Common myeloid progenitor, CD34-positive (primary cell): ENCODE measurements at regions not wholly inside any gene's neighbourhood (a gene's known extent, or its start where the extent isn't known, plus 50 kb on each side); places are given as distances from the start of the nearest gene placed in this dataset.

Experiments used
- CTCF ChIA-PET: fragments of 350-600 bp; sonication (Branson Sonifier 250); formaldehyde crosslinking; loops from one replicate; lab custom pipeline; 2021; ENCODE audit warnings: antibody characterized with exemption; lab: Charles Lee
- POLR2A ChIA-PET: fragments of 350-600 bp; sonication (Branson Sonifier 250); formaldehyde crosslinking; loops from one replicate; lab custom pipeline; 2021; ENCODE audit warnings: antibody characterized with exemption; lab: Charles Lee
- DNase-seq, 3 donors: peaks; one replicate each; pipeline versions ENCODE4 v3.0.0 to v3.0.0-alpha.2; 2013
- H3K27ac ChIP-seq, 2 experiments: 1 replicate in 1 of 2; 2 replicates in 1 of 2; pipeline ENCODE4 v1.7.0; 2013; ENCODE audit warnings: inconsistent platforms in 2 of 2, low read length in 2 of 2, mild to moderate bottlenecking in 2 of 2, low read depth in 1 of 2, moderate library complexity in 1 of 2; ENCODE audit not compliant: severe bottlenecking in 2 of 2, insufficient read depth in 1 of 2, poor library complexity in 1 of 2
- H3K27me3 ChIP-seq, 5 experiments: replicated peaks in 2 of 5; 1 replicate in 3 of 5; 2 replicates in 2 of 5; pipeline versions ENCODE4 v1.6.1 to v1.7.0; 2013; ENCODE audit warnings: low read length in 4 of 5, mild to moderate bottlenecking in 2 of 5, moderate library complexity in 2 of 5, inconsistent platforms in 1 of 5; ENCODE audit not compliant: insufficient read depth in 5 of 5, control insufficient read depth in 4 of 5
- H3K36me3 ChIP-seq, 4 experiments: 1 replicate in 2 of 4; 2 replicates in 2 of 4; pipeline versions ENCODE4 v1.6.1 to v1.7.0; 2013; ENCODE audit warnings: low read length in 3 of 4, control low read depth in 1 of 4, mild to moderate bottlenecking in 1 of 4; ENCODE audit not compliant: control insufficient read depth in 4 of 4, insufficient read depth in 4 of 4
- H3K4me1 ChIP-seq, 4 experiments: 1 replicate in 3 of 4; 2 replicates in 1 of 4; pipeline versions ENCODE4 v1.6.1 to v1.7.1; 2013; ENCODE audit warnings: low read length in 3 of 4, mild to moderate bottlenecking in 3 of 4, control low read depth in 1 of 4, inconsistent platforms in 1 of 4, moderate library complexity in 1 of 4; ENCODE audit not compliant: control insufficient read depth in 4 of 4, insufficient read depth in 4 of 4; ENCODE audit errors: control extremely low read depth in 1 of 4
- H3K4me3 ChIP-seq, 7 experiments: 1 replicate in 4 of 7; 2 replicates in 3 of 7; pipeline versions ENCODE4 v1.5.1 to v1.7.0; 2013; ENCODE audit warnings: mild to moderate bottlenecking in 7 of 7, low read length in 6 of 7, moderate library complexity in 6 of 7, inconsistent platforms in 2 of 7, low read depth in 2 of 7, control low read depth in 1 of 7; ENCODE audit not compliant: insufficient read depth in 4 of 7, control insufficient read depth in 1 of 7; ENCODE audit errors: extremely low read depth in 1 of 7
- H3K9me3 ChIP-seq, 5 experiments: 1 replicate in 4 of 5; 2 replicates in 1 of 5; pipeline versions ENCODE4 v1.6.1 to v1.7.1; 2013; ENCODE audit warnings: low read length in 4 of 5, mild to moderate bottlenecking in 2 of 5, inconsistent platforms in 1 of 5, low read depth in 1 of 5, moderate library complexity in 1 of 5; ENCODE audit not compliant: control insufficient read depth in 4 of 5, insufficient read depth in 2 of 5; ENCODE audit errors: control extremely low read depth in 1 of 5
- WGBS: methylation state at CpG from one replicate; pipeline ENCODE4 v1.1.5; 2013; ENCODE audit not compliant: insufficient coverage; 5-methylcytosine and 5-hydroxymethylcytosine counted together

GRCh38 chr15:47993051-47993450, 127.7 kb upstream of the SLC24A5 start:
- no peak overlapping the region for H3K4me3 ChIP-seq
- H3K4me1 ChIP-seq = no peaks in the 10 kb centered on the region
- POLR2A ChIA-PET = no interaction called here
- no peak overlapping the region for H3K27ac ChIP-seq
- H3K9me3 ChIP-seq = no peaks in the 10 kb centered on the region
- CTCF ChIA-PET = no interaction called here
- DNase-seq = no peak
- no peaks in the 10 kb centered on the region for H3K36me3 ChIP-seq
- whole genome bisulfite sequencing = 100% methylated on average over 3 of the region's 5 CpGs
- no peaks in the 10 kb centered on the region for H3K27me3 ChIP-seq

- peaks cover 0 to 11% (median 1%) of the 10 kb centered on the region in 4 experiments for H3K4me1 ChIP-seq
Observed at GRCh38 chr15:47997195-47998080, 123.4 kb upstream of the SLC24A5 start.

GRCh38 chr15:47998619-47999019, 122.2 kb upstream of the SLC24A5 start:
- H3K4me1 ChIP-seq = peaks cover 0 to 16% (median 1%) of the 10 kb centered on the region in 4 experiments
- H3K27ac ChIP-seq = no peak overlapping the region
- H3K36me3 ChIP-seq = no peaks in the 10 kb centered on the region
- CTCF ChIA-PET = interaction anchor here (1.1 kb wide), 1 partner anchor 287 kb away, joined by 3 read pairs; no protein-coding TSS in a partner anchor
- H3K4me3 ChIP-seq = no peak overlapping the region
- H3K9me3 ChIP-seq = no peaks in the 10 kb centered on the region
- POLR2A ChIA-PET = no interaction called here
- no peaks in the 10 kb centered on the region for H3K27me3 ChIP-seq
- 100% methylated on average over 1 of the region's 2 CpGs for WGBS
- DNase-seq = no peak

More at GRCh38 chr15:47997195-47998080, 123.4 kb upstream of the SLC24A5 start:
- no peaks in the 10 kb centered on the region for H3K9me3 ChIP-seq
- ChIA-PET POLR2A (no interaction called here), CTCF (interaction anchor here (0.6 to 1.1 kb wide), 2 partner anchors 288 to 801 kb away, joined by 3 read pairs; no protein-coding TSS in a partner anchor)
- WGBS = 100% methylated on average over 6 of the region's 7 CpGs
- no peak overlapping the region for H3K4me3 ChIP-seq
- no peak for DNase-seq
- H3K27me3 ChIP-seq = no peaks in the 10 kb centered on the region
- no peaks in the 10 kb centered on the region for H3K36me3 ChIP-seq
- no peak overlapping the region for H3K27ac ChIP-seq

GRCh38 chr15:48001393-48002039, 119.3 kb upstream of the SLC24A5 start:
- 96% methylated on average over 3 of the region's 3 CpGs for WGBS
- H3K4me1 ChIP-seq = peaks cover 0 to 16% (median 1%) of the 10 kb centered on the region in 4 experiments
- CTCF ChIA-PET = no interaction called here
- no peaks in the 10 kb centered on the region for H3K27me3 ChIP-seq
- H3K4me3 ChIP-seq = no peak overlapping the region
- peak; percentile 5 to 60 (median 47) for DNase-seq
- H3K27ac ChIP-seq = no peak overlapping the region
- POLR2A ChIA-PET = no interaction called here
- no peaks in the 10 kb centered on the region for H3K36me3 ChIP-seq
- no peaks in the 10 kb centered on the region for H3K9me3 ChIP-seq

GRCh38 chr15:48002767-48003166, 118.0 kb upstream of the SLC24A5 start:
- H3K36me3 ChIP-seq = no peaks in the 10 kb centered on the region
- no CpG with 5 or more reads among the region's 1 CpG for WGBS
- ChIA-PET CTCF (no interaction called here), POLR2A (no interaction called here)
- no peaks in the 10 kb centered on the region for H3K27me3 ChIP-seq
- no peaks in the 10 kb centered on the region for H3K9me3 ChIP-seq
- no peak overlapping the region for H3K27ac ChIP-seq
- H3K4me1 ChIP-seq = peaks cover 0 to 16% (median 1%) of the 10 kb centered on the region in 4 experiments
- no peak overlapping the region for H3K4me3 ChIP-seq
- peak in 1 of 3 donors; percentile 1 for DNase-seq

GRCh38 chr15:48003441-48003840, 117.3 kb upstream of the SLC24A5 start:
- peaks cover 0 to 16% (median 1%) of the 10 kb centered on the region in 4 experiments for H3K4me1 ChIP-seq
- CTCF ChIA-PET = no interaction called here
- H3K4me3 ChIP-seq = no peak overlapping the region
- POLR2A ChIA-PET = no interaction called here
- no peaks in the 10 kb centered on the region for H3K36me3 ChIP-seq
- 100% methylated on average over 1 of the region's 1 CpG for whole genome bisulfite sequencing
- no peaks in the 10 kb centered on the region for H3K9me3 ChIP-seq
- H3K27me3 ChIP-seq = no peaks in the 10 kb centered on the region
- H3K27ac ChIP-seq = no peak overlapping the region
- DNase-seq = no peak

- POLR2A ChIA-PET = no interaction called here
- CTCF ChIA-PET = interaction anchor here (0.6 kb wide), 1 partner anchor 502 kb away, joined by 3 read pairs; no protein-coding TSS in a partner anchor
- H3K9me3 ChIP-seq = no peaks in the 10 kb centered on the region
- peaks cover 0 to 2% (median 0%) of the 10 kb centered on the region in 5 experiments for H3K27me3 ChIP-seq
- no peak for DNase-seq
- WGBS = 100% methylated on average over 1 of the region's 1 CpG
- no peaks in the 10 kb centered on the region for H3K36me3 ChIP-seq
- H3K4me3 ChIP-seq = no peak overlapping the region
- no peak overlapping the region for H3K27ac ChIP-seq
- peaks cover 0 to 16% (median 1%) of the 10 kb centered on the region in 4 experiments for H3K4me1 ChIP-seq
Observed at GRCh38 chr15:48005077-48005476, 115.7 kb upstream of the SLC24A5 start.
